ENCODE measurements at regions not wholly inside any gene's neighbourhood (a gene's known extent, or its start where the extent isn't known, plus 50 kb on each side); places are given as distances from the start of the nearest gene placed in this dataset.

- TF ChIP-seq CTCF (conservative IDR thresholded peaks at IDR 0.05; ENCODE audit: low read depth, low read length): no peak
- no peak for TF ChIP-seq FOS (IDR thresholded peaks at IDR 0.05; ENCODE audit: low read depth, low read length)
- TF ChIP-seq POLR2A (IDR thresholded peaks at IDR 0.05; ENCODE audit: low read depth, low read length): no peak
Observed at GRCh38 chr12:131363393-131363792, 347.5 kb upstream of the SFSWAP start (continued).

GRCh38 chr12:131363841-131364495 is 346.9 kb upstream of the SFSWAP start:
- H3K9me3 ChIP-seq (ENCODE audit: control insufficient read depth, insufficient read depth, low read length): peaks cover 39% of the 10 kb centered on the region
- dilution Hi-C loops (cut with HindIII; ENCODE audit: low sequenced_read_pairs, unreplicated experiment): no loop called here
- TF ChIP-seq RFX5 (IDR thresholded peaks at IDR 0.05; ENCODE audit: low read depth, low read length): no peak
- no peak for TF ChIP-seq USF2 (IDR thresholded peaks at IDR 0.05; ENCODE audit: low read depth, low read length)
- no peak for TF ChIP-seq POLR2A (IDR thresholded peaks at IDR 0.05; ENCODE audit: low read depth, low read length)
- TF ChIP-seq MAZ (IDR thresholded peaks at IDR 0.05; ENCODE audit: borderline replicate concordance, low read depth, low read length): no peak
- no peak for TF ChIP-seq RCOR1 (IDR thresholded peaks at IDR 0.05; ENCODE audit: insufficient replicate concordance, low read length)
- no peak for TF ChIP-seq CEBPB (IDR thresholded peaks at IDR 0.05; ENCODE audit: low read depth, low read length)
- no peak for TF ChIP-seq CTCF (conservative IDR thresholded peaks at IDR 0.05; ENCODE audit: low read depth, low read length)
- TF ChIP-seq BHLHE40 (IDR thresholded peaks at IDR 0.05; ENCODE audit: low read depth, low read length): no peak
- TF ChIP-seq MAFK (IDR thresholded peaks at IDR 0.05; ENCODE audit: low read depth, low read length): no peak
- TF ChIP-seq SMC3 (IDR thresholded peaks at IDR 0.05; ENCODE audit: low read depth, low read length): no peak
- no peak for TF ChIP-seq NFE2L2 (IDR thresholded peaks at IDR 0.05; ENCODE audit: low read depth, low read length)
- no peak for TF ChIP-seq CHD1 (IDR thresholded peaks at IDR 0.05; ENCODE audit: low read depth, low read length)

More at GRCh38 chr12:131363841-131364495, 346.9 kb upstream of the SFSWAP start:
- no peak for DNase-seq
- no peak overlapping the region for H3K4me2 ChIP-seq (ENCODE audit: low read depth, low read length)
- H4K91ac ChIP-seq (ENCODE audit: insufficient read depth, low read depth, low read length): no peak overlapping the region
- H3K14ac ChIP-seq (replicated peaks; ENCODE audit: low read depth, low read length): no peak overlapping the region
- no peak overlapping the region for H2BK120ac ChIP-seq (ENCODE audit: low read depth, low read length)
- H3K36me3 ChIP-seq (ENCODE audit: control insufficient read depth, insufficient read depth, low read length): no peaks in the 10 kb centered on the region
- no peak overlapping the region for H2AK9ac ChIP-seq (replicated peaks; ENCODE audit: low read depth, low read length, poor library complexity)
- no peak overlapping the region for H2AK5ac ChIP-seq (ENCODE audit: low read depth, low read length)
- CTCF ChIA-PET: no interaction called here
- in situ Hi-C loops (cut with MboI; ENCODE audit: low sequenced_read_pairs): no loop called here
- no peak overlapping the region for H2BK5ac ChIP-seq (ENCODE audit: low read depth, low read length, poor library complexity, severe bottlenecking)
- H4K5ac ChIP-seq (ENCODE audit: low read depth, low read length): no peak overlapping the region
- H3K4me3 ChIP-seq (ENCODE audit: insufficient read depth, low read depth, low read length): no peak overlapping the region
- no peak overlapping the region for H3K9ac ChIP-seq (ENCODE audit: low read depth, low read length)
- H3K4me1 ChIP-seq (ENCODE audit: control insufficient read depth, insufficient read depth, low read length): no peaks in the 10 kb centered on the region
- H4K8ac ChIP-seq (ENCODE audit: low read depth in 2 of 2, low read length in 2 of 2): no peak overlapping the region
- no peaks in the 10 kb centered on the region for H3K9me1 ChIP-seq (ENCODE audit: insufficient read depth, low read length)
- intact Hi-C loops (cut with micrococcal nuclease): no loop called here
- H3K18ac ChIP-seq (ENCODE audit: low read depth, low read length): no peak overlapping the region
- no peak overlapping the region for H3K4ac ChIP-seq (ENCODE audit: low read depth, low read length)
- no CpG with 5 or more reads among the region's 14 CpGs for WGBS, 2 experiments (ENCODE audit: extremely low coverage in 2 of 2, insufficient read length in 1 of 2)
- no peaks in the 10 kb centered on the region for H4K20me1 ChIP-seq (ENCODE audit: insufficient read depth, low read length)
- H2BK15ac ChIP-seq (ENCODE audit: low read depth, low read length): no peak overlapping the region
- H3K56ac ChIP-seq (ENCODE audit: extremely low read depth, insufficient read depth, low read length): no peak overlapping the region
- POLR2A ChIA-PET (ENCODE audit: unreplicated experiment): no interaction called here
- no peaks in the 10 kb centered on the region for H3K79me1 ChIP-seq (ENCODE audit: low read depth in 1 of 2, low read length in 2 of 2)
- ATAC-seq (ENCODE audit: low read depth): no peak
- H2AFZ ChIP-seq (replicated peaks; ENCODE audit: low read length, poor library complexity): no peak overlapping the region
- no peak overlapping the region for H3K23ac ChIP-seq (ENCODE audit: low read depth, low read length)
- H2BK20ac ChIP-seq (ENCODE audit: low read depth, low read length): no peak overlapping the region
- BruUV-seq (replicated peaks): no TSS peak
- no peak overlapping the region for H3K27ac ChIP-seq (ENCODE audit: insufficient read depth, low read length)
- no peaks in the 10 kb centered on the region for H3K27me3 ChIP-seq (ENCODE audit: control insufficient read depth, insufficient read depth, low read length)

All from IMR-90 (cell line).